GM23338 (cell line): ENCODE measurements at regions not wholly inside any gene's neighbourhood (a gene's known extent, or its start where the extent isn't known, plus 50 kb on each side); places are given as distances from the start of the nearest gene placed in this dataset.

ENCODE experiments used
- ATAC-seq: fragments of 200-7000 bp; cut with Tn5 transposase; 3 replicates; pipeline ENCODE4 v1.9.1; 2020
- DNase-seq: peaks from one replicate; pipeline ENCODE4 v3.0.0-alpha.2; 2015; ENCODE audit warnings: low spot score
- H2AFZ ChIP-seq: fragments of 200-600 bp; sonication (generic); 2 replicates; pipeline ENCODE4 v1.8.0; 2016; ENCODE audit warnings: antibody characterized with exemption, mild to moderate bottlenecking, moderate library complexity
- H3F3A ChIP-seq: fragments of 200-600 bp; sonication (generic); replicated peaks from 2 replicates; pipeline ENCODE4 v1.8.0; 2017; ENCODE audit warnings: antibody characterized with exemption, mixed run types, low read depth
- H3K27ac ChIP-seq: fragments of 200-600 bp; sonication (generic); 2 replicates; pipeline ENCODE4 v1.6.1; 2016; ENCODE audit warnings: low read depth
- H3K27me3 ChIP-seq: fragments of 200-600 bp; sonication (generic); 2 replicates; pipeline ENCODE4 v1.8.0; 2016; ENCODE audit warnings: mild to moderate bottlenecking, mixed run types, moderate library complexity; ENCODE audit not compliant: insufficient read depth
- H3K36me3 ChIP-seq: fragments of 200-600 bp; sonication (generic); 2 replicates; pipeline ENCODE4 v1.8.0; 2016; ENCODE audit warnings: mild to moderate bottlenecking; ENCODE audit not compliant: insufficient read depth
- H3K4me1 ChIP-seq: fragments of 200-600 bp; sonication (generic); 2 replicates; pipeline ENCODE4 v1.8.0; 2016; ENCODE audit warnings: mild to moderate bottlenecking, moderate library complexity; ENCODE audit not compliant: insufficient read depth
- H3K4me2 ChIP-seq: fragments of 200-600 bp; sonication (generic); 2 replicates; pipeline ENCODE4 v1.7.1; 2017; ENCODE audit warnings: mixed run types
- H3K4me3 ChIP-seq: fragments of 200-600 bp; sonication (generic); 2 replicates; pipeline ENCODE4 v1.6.1; 2016; ENCODE audit warnings: mixed run types
- H3K79me2 ChIP-seq: fragments of 200-600 bp; sonication (generic); replicated peaks from 2 replicates; pipeline ENCODE4 v1.8.0; 2017; ENCODE audit warnings: mild to moderate bottlenecking; ENCODE audit not compliant: insufficient read depth
- H3K9me2 ChIP-seq: fragments of 200-600 bp; sonication (generic); 2 replicates; pipeline ENCODE4 v1.8.0; 2017; ENCODE audit not compliant: insufficient read depth
- H4K20me1 ChIP-seq: fragments of 200-600 bp; sonication (generic); replicated peaks from 2 replicates; pipeline ENCODE4 v1.8.0; 2017; ENCODE audit warnings: mild to moderate bottlenecking; ENCODE audit not compliant: insufficient read depth
- H3K27ac Mint-ChIP-seq: 2 replicates; pipeline ENCODE4 v1.8.0; 2020; ENCODE audit warnings: inconsistent platforms, mild to moderate bottlenecking, moderate library complexity, mixed read lengths
- H3K27me3 Mint-ChIP-seq: 3 replicates; pipeline ENCODE4 v1.8.0; 2022; ENCODE audit warnings: low read depth, mild to moderate bottlenecking, moderate library complexity, mixed read lengths, inconsistent platforms; ENCODE audit not compliant: insufficient read depth, poor library complexity
- H3K36me3 Mint-ChIP-seq: 3 replicates; pipeline ENCODE4 v1.8.0; 2021; ENCODE audit warnings: low read depth, mild to moderate bottlenecking, inconsistent platforms, moderate library complexity, mixed read lengths
- H3K4me1 Mint-ChIP-seq: 3 replicates; pipeline ENCODE4 v1.8.0; 2020; ENCODE audit warnings: mild to moderate bottlenecking, inconsistent platforms, mixed read lengths
- H3K4me3 Mint-ChIP-seq: 3 replicates; pipeline ENCODE4 v1.8.0; 2021; ENCODE audit warnings: moderate library complexity, mild to moderate bottlenecking, inconsistent platforms, mixed read lengths
- H3K9me3 Mint-ChIP-seq: 3 replicates; pipeline ENCODE4 v1.8.0; 2020; ENCODE audit warnings: moderate library complexity, mild to moderate bottlenecking, inconsistent platforms, mixed read lengths
- CREB1 ChIP-seq: fragments of 250-450 bp; sonication (Bioruptor Pico); IDR thresholded peaks from 2 replicates; pipeline ENCODE4 v1.5.0; 2020; ENCODE audit warnings: low read depth, mild to moderate bottlenecking, moderate library complexity
- CTCF ChIP-seq, 2 experiments: fragments of 200-600 bp in 1 of 2; sonication (generic) in 1 of 2; conservative IDR thresholded peaks; 2 replicates each; pipeline versions ENCODE4 v1.5.1 to v1.6.1; 2016 to 2017; ENCODE audit warnings: antibody characterized with exemption in 2 of 2, low read depth in 2 of 2, mild to moderate bottlenecking in 2 of 2, moderate library complexity in 1 of 2
- ETS1 ChIP-seq: IDR thresholded peaks from 2 replicates; pipeline ENCODE4 v1.6.1; 2016; ENCODE audit warnings: antibody characterized with exemption
- EZH2 ChIP-seq: fragments of 200-600 bp; sonication (generic); IDR thresholded peaks from one replicate; pipeline ENCODE4 v1.8.0; 2017; ENCODE audit warnings: antibody characterized with exemption, mild to moderate bottlenecking, low read depth; ENCODE audit not compliant: unreplicated experiment
- EZH2phosphoT487 ChIP-seq: fragments of 200-600 bp; sonication (generic); IDR thresholded peaks from one replicate; pipeline ENCODE4 v1.8.1; 2018; ENCODE audit warnings: antibody characterized with exemption; ENCODE audit not compliant: unreplicated experiment
- JUNB ChIP-seq: IDR thresholded peaks from one replicate; pipeline ENCODE4 v1.6.1; 2016; ENCODE audit warnings: antibody characterized with exemption; ENCODE audit not compliant: unreplicated experiment
- STAT1 ChIP-seq: IDR thresholded peaks from one replicate; pipeline ENCODE4 v1.6.1; 2016; ENCODE audit warnings: antibody characterized with exemption; ENCODE audit not compliant: unreplicated experiment
- ZNF114 ChIP-seq: fragments of 250-450 bp; sonication (Bioruptor Pico); IDR thresholded peaks from 2 replicates; pipeline ENCODE4 v1.5.0; 2020; ENCODE audit warnings: mild to moderate bottlenecking, moderate library complexity
- ZNF331 ChIP-seq: fragments of 250-450 bp; sonication (Bioruptor Pico); IDR thresholded peaks from 2 replicates; pipeline ENCODE4 v1.5.0; 2020; ENCODE audit warnings: low read depth, mild to moderate bottlenecking, moderate library complexity
- ZNF462 ChIP-seq: fragments of 250-450 bp; sonication (Bioruptor Pico); IDR thresholded peaks from 2 replicates; pipeline ENCODE4 v1.5.0; 2020; ENCODE audit warnings: mild to moderate bottlenecking, moderate library complexity

GRCh38 chr4:129526812-129527211 is 430.9 kb downstream of the C4orf33 start:
- peaks cover 3% of the 10 kb centered on the region; the same call in 2 of the 3 replicates for H3K9me3 Mint-ChIP-seq
- no peaks in the 10 kb centered on the region for H3F3A ChIP-seq
- H3K4me1 ChIP-seq, result 0 out of 2 replicates have a peak, but pooled peaks cover 14% of the 10 kb centered on the region
- ATAC-seq, result no peak
- DNase-seq, result peak; percentile 31
- TF ChIP-seq CTCF (conservative IDR thresholded peaks at IDR 0.05; ENCODE audit: low read depth in 2 of 2) (peak in 1 of 2 experiments; percentile 54; a peak in 3 of 4 replicates), JUNB (no peak)
- H3K27me3 ChIP-seq, result no peaks in the 10 kb centered on the region
- H3K4me2 ChIP-seq, result no peak overlapping the region
- no peaks in the 10 kb centered on the region for H3K36me3 ChIP-seq
- no peak overlapping the region for H3K4me3 Mint-ChIP-seq
- no peak overlapping the region for H3K4me3 ChIP-seq
- no peaks in the 10 kb centered on the region for H4K20me1 ChIP-seq
- no peak overlapping the region for H3K27ac Mint-ChIP-seq
- no peak overlapping the region for H3K27ac ChIP-seq
- peaks cover 1% of the 10 kb centered on the region for H3K27me3 Mint-ChIP-seq
- peaks cover 15% of the 10 kb centered on the region for H3K4me1 Mint-ChIP-seq
- no peaks in the 10 kb centered on the region for H3K36me3 Mint-ChIP-seq
- H3K9me2 ChIP-seq, result no peaks in the 10 kb centered on the region
- no peak overlapping the region for H2AFZ ChIP-seq
- H3K79me2 ChIP-seq, result no peaks in the 10 kb centered on the region

- H3K4me1 Mint-ChIP-seq, result peaks cover 6% of the 10 kb centered on the region; the same call in 2 of the 3 replicates
- Histone ChIP-seq H2AFZ (no peak overlapping the region), H3F3A (no peaks in the 10 kb centered on the region), H3K27me3 (no peaks in the 10 kb centered on the region), H3K27ac (no peak overlapping the region), H3K9me2 (no peaks in the 10 kb centered on the region), H3K36me3 (no peaks in the 10 kb centered on the region), H3K4me3 (no peak overlapping the region), H3K4me1 (0 out of 2 replicates have a peak, but pooled peaks cover 3% of the 10 kb centered on the region), H3K4me2 (no peak overlapping the region), H3K79me2 (no peaks in the 10 kb centered on the region), H4K20me1 (no peaks in the 10 kb centered on the region)
- H3K36me3 Mint-ChIP-seq, result no peaks in the 10 kb centered on the region
- no peak overlapping the region for H3K27ac Mint-ChIP-seq
- no peak for DNase-seq
- peaks cover 3% of the 10 kb centered on the region; the same call in 2 of the 3 replicates for H3K9me3 Mint-ChIP-seq
- ATAC-seq, result no peak
- H3K4me3 Mint-ChIP-seq, result no peak overlapping the region
- H3K27me3 Mint-ChIP-seq, result peaks cover 4% of the 10 kb centered on the region
- TF ChIP-seq ZNF114 (CRISPR knock-in tag) (no peak), CREB1 (CRISPR knock-in tag) (no peak), EZH2phosphoT487 (no peak), STAT1 (no peak), ZNF331 (CRISPR knock-in tag) (no peak), EZH2 (no peak), JUNB (no peak), ETS1 (no peak), ZNF462 (CRISPR knock-in tag) (no peak)
Measured at GRCh38 chr4:129531253-129531652, 435.3 kb downstream of the C4orf33 start.
